ENCODE measurements at regions not wholly inside any gene's neighbourhood (a gene's known extent, or its start where the extent isn't known, plus 50 kb on each side); places are given as distances from the start of the nearest gene placed in this dataset.
"Not testable (repeated sequence)": the region's sequence is repeated elsewhere in the genome, so short reads cannot be mapped to it uniquely, and the experiment has no call there.

DNA sequence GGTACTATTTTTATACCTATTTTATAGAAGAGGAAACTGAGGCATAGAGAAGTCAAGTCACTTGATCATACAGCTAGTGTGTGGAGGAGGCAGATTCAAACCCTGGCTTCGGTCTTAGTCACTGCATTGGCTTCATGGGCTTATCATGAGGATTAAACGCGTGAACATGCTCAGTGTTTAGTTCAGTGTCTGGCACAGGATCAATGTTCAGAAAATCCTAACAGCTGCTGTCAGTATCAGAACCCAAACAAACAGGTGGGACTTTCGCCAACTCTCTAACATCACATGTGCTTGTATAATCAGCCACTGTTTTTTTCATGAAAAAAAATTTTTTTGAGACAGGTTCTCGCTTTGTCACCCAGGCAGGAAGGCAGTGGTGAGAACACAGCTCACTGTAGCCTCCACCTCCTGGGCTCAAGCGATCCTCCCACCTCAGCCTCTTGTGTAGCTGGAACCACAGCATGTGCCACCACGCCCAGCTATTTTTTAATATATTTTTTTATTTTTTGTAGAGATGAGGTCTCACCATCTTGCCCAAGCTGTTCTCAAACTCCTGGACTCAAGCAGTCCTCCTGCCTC is 207.2 kb downstream of the NPIPA7 start:
- TF ChIP-seq CTCF (IDR thresholded peaks at IDR 0.05; ENCODE audit: low read depth, low read length, missing input control); REST (IDR thresholded peaks at IDR 0.05); YY1 (IDR thresholded peaks at IDR 0.05); RXRA (IDR thresholded peaks at IDR 0.05); JUND (IDR thresholded peaks at IDR 0.05); TAF1 (conservative IDR thresholded peaks at IDR 0.05); NR2F2 (IDR thresholded peaks at IDR 0.05); GABPA (IDR thresholded peaks at IDR 0.05 in 1 of 2, conservative IDR thresholded peaks at IDR 0.05 in 1 of 2); RAD21 (IDR thresholded peaks at IDR 0.05); ZBTB33 (IDR thresholded peaks at IDR 0.05); ATF3 (IDR thresholded peaks at IDR 0.05): not testable (repeated sequence)
- TF ChIP-seq, protein P1, sequence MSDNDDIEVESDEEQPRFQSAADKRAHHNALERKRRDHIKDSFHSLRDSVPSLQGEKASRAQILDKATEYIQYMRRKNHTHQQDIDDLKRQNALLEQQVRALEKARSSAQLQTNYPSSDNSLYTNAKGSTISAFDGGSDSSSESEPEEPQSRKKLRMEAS (IDR thresholded peaks at IDR 0.05) = not testable (repeated sequence)

All from liver (tissue), 3 donors.